Neural cell (in vitro differentiated cells): ENCODE measurements at regions not wholly inside any gene's neighbourhood (a gene's known extent, or its start where the extent isn't known, plus 50 kb on each side); places are given as distances from the start of the nearest gene placed in this dataset.

Source experiments
- H2AFZ ChIP-seq: fragments of 200-600, 300-800 bp; sonication (generic), shearing (Covaris generic); 2 replicates; pipeline ENCODE4 v1.6.0; 2014; ENCODE audit warnings: low read depth, mild to moderate bottlenecking, antibody characterized with exemption, low read length, moderate library complexity
- H3F3A ChIP-seq: fragments of 200-600 bp; shearing (Covaris generic); 2 replicates; pipeline ENCODE4 v1.6.1; 2016; ENCODE audit warnings: mild to moderate bottlenecking, moderate library complexity, mixed read lengths, antibody characterized with exemption, low read length; ENCODE audit not compliant: insufficient read depth, poor library complexity, severe bottlenecking
- H3K27ac ChIP-seq: fragments of 200-600, 300-800 bp; sonication (generic), shearing (Covaris generic); 2 replicates; pipeline ENCODE4 v1.5.1; 2014; ENCODE audit warnings: mild to moderate bottlenecking, low read length, moderate library complexity
- H3K27me3 ChIP-seq: fragments of 300-800, 200-600 bp; sonication (generic), shearing (Covaris generic); 2 replicates; pipeline ENCODE4 v1.6.0; 2014; ENCODE audit warnings: mild to moderate bottlenecking, low read depth, low read length, moderate library complexity; ENCODE audit not compliant: insufficient read depth
- H3K36me3 ChIP-seq: fragments of 300-800, 200-600 bp; sonication (generic), shearing (Covaris generic); 2 replicates; pipeline ENCODE4 v1.5.1; 2014; ENCODE audit warnings: mild to moderate bottlenecking, antibody characterized with exemption, low read length, moderate library complexity; ENCODE audit not compliant: insufficient read depth
- H3K4me2 ChIP-seq: fragments of 300-800, 200-600 bp; sonication (generic), shearing (Covaris generic); 2 replicates; pipeline ENCODE4 v1.6.0; 2014; ENCODE audit warnings: mild to moderate bottlenecking, low read length
- H3K4me3 ChIP-seq: fragments of 300-800, 200-600 bp; sonication (generic), shearing (Covaris generic); 2 replicates; pipeline ENCODE4 v1.5.1; 2014; ENCODE audit warnings: mild to moderate bottlenecking, low read length, moderate library complexity
- H3K79me2 ChIP-seq: fragments of 200-600 bp; shearing (Covaris generic); replicated peaks from 2 replicates; pipeline ENCODE4 v1.6.0; 2014; ENCODE audit warnings: mild to moderate bottlenecking, low read length, moderate library complexity; ENCODE audit not compliant: insufficient read depth
- H3K9ac ChIP-seq: fragments of 300-800, 200-600 bp; sonication (generic), shearing (Covaris generic); 2 replicates; pipeline ENCODE4 v1.6.1; 2016; ENCODE audit warnings: mild to moderate bottlenecking, low read length, mixed read lengths
- H3K9me2 ChIP-seq: fragments of 200-600 bp; shearing (Covaris generic); 2 replicates; pipeline ENCODE4 v1.6.1; 2016; ENCODE audit warnings: mild to moderate bottlenecking, low read length, mixed read lengths; ENCODE audit not compliant: insufficient read depth
- H3K9me3 ChIP-seq: fragments of 200-600, 300-800 bp; sonication (generic), shearing (Covaris generic); 2 replicates; pipeline ENCODE4 v1.6.1; 2016; ENCODE audit warnings: mild to moderate bottlenecking, mixed run types, low read length, moderate library complexity, mixed read lengths
- H4K20me1 ChIP-seq: fragments of 200-600 bp; shearing (Covaris generic); 2 replicates; pipeline ENCODE4 v1.6.1; 2016; ENCODE audit warnings: mild to moderate bottlenecking, mixed run types; ENCODE audit not compliant: insufficient read depth
- EP300 ChIP-seq: fragments of 450-650 bp; conservative IDR thresholded peaks from 2 replicates; pipeline ENCODE4 v1.6.1; 2014; ENCODE audit warnings: antibody characterized with exemption, mild to moderate bottlenecking, moderate library complexity; ENCODE audit not compliant: poor library complexity, severe bottlenecking
- EZH2 ChIP-seq: fragments of 200-600, 300-800 bp; shearing (Covaris generic), sonication (generic); IDR thresholded peaks from 2 replicates; pipeline ENCODE4 v1.6.1; 2014; ENCODE audit warnings: antibody characterized with exemption, low read length, borderline replicate concordance, mild to moderate bottlenecking; ENCODE audit not compliant: insufficient read depth, poor library complexity, severe bottlenecking
- MXI1 ChIP-seq: fragments of 450-650 bp; conservative IDR thresholded peaks from 2 replicates; pipeline ENCODE4 v1.6.1; 2014; ENCODE audit warnings: antibody characterized with exemption, mild to moderate bottlenecking; ENCODE audit not compliant: poor library complexity, severe bottlenecking
- POLR2AphosphoS5 ChIP-seq: IDR thresholded peaks from 2 replicates; pipeline ENCODE4 v1.6.1; 2012
- RAD21 ChIP-seq: fragments of 450-650 bp; conservative IDR thresholded peaks from 2 replicates; pipeline ENCODE4 v1.6.1; 2014; ENCODE audit warnings: antibody characterized with exemption, mild to moderate bottlenecking, moderate library complexity
- SMC3 ChIP-seq: fragments of 450-650 bp; conservative IDR thresholded peaks from 2 replicates; pipeline ENCODE4 v1.6.1; 2014; ENCODE audit warnings: antibody characterized with exemption, mild to moderate bottlenecking, moderate library complexity; ENCODE audit not compliant: poor library complexity
- TAF1 ChIP-seq: IDR thresholded peaks from 2 replicates; pipeline ENCODE4 v1.6.1; 2012; ENCODE audit warnings: low read depth
- TF ChIP-seq, protein P1 (sequence below): IDR thresholded peaks from 2 replicates; pipeline ENCODE4 v1.6.1; 2012; ENCODE audit warnings: borderline replicate concordance
- TF ChIP-seq, protein P2 (sequence below): fragments of 450-650 bp; IDR thresholded peaks from 2 replicates; pipeline ENCODE4 v1.5.1; 2014; ENCODE audit warnings: antibody characterized with exemption, mild to moderate bottlenecking, moderate library complexity; ENCODE audit not compliant: poor library complexity, severe bottlenecking

DNA sequence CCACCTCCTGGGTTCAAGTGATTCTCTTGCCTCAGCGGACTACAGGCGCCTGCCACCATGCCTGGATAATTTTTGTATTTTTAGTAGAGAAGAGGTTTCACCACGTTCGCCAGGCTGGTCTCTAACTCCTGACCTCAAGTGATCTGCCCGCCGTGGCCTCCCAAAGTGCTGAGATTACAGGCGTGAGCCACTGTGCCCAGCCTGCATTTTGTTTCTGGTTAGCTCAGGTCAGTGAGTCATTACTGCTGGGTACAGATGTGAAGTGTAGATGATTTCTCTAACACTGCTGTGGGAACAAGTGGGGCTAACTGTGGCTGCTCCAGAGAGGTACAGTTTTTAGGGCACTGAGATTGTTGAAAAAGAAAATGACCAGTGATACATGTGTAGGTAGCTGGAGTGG is 188.6 kb downstream of the PRL start:
- no peaks in the 10 kb centered on the region for H3K9me2 ChIP-seq
- no peaks in the 10 kb centered on the region for H3K27me3 ChIP-seq
- no peak overlapping the region for H3K4me3 ChIP-seq
- H3K4me2 ChIP-seq, result no peak overlapping the region
- H3K9ac ChIP-seq, result no peak overlapping the region
- no peaks in the 10 kb centered on the region for H3F3A ChIP-seq
- no peak for TF ChIP-seq SMC3
- TF ChIP-seq, protein P1, sequence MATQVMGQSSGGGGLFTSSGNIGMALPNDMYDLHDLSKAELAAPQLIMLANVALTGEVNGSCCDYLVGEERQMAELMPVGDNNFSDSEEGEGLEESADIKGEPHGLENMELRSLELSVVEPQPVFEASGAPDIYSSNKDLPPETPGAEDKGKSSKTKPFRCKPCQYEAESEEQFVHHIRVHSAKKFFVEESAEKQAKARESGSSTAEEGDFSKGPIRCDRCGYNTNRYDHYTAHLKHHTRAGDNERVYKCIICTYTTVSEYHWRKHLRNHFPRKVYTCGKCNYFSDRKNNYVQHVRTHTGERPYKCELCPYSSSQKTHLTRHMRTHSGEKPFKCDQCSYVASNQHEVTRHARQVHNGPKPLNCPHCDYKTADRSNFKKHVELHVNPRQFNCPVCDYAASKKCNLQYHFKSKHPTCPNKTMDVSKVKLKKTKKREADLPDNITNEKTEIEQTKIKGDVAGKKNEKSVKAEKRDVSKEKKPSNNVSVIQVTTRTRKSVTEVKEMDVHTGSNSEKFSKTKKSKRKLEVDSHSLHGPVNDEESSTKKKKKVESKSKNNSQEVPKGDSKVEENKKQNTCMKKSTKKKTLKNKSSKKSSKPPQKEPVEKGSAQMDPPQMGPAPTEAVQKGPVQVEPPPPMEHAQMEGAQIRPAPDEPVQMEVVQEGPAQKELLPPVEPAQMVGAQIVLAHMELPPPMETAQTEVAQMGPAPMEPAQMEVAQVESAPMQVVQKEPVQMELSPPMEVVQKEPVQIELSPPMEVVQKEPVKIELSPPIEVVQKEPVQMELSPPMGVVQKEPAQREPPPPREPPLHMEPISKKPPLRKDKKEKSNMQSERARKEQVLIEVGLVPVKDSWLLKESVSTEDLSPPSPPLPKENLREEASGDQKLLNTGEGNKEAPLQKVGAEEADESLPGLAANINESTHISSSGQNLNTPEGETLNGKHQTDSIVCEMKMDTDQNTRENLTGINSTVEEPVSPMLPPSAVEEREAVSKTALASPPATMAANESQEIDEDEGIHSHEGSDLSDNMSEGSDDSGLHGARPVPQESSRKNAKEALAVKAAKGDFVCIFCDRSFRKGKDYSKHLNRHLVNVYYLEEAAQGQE, result no peak
- TF ChIP-seq EP300, result no peak
- TF ChIP-seq POLR2AphosphoS5, result no peak
- no peak for TF ChIP-seq RAD21
- TF ChIP-seq EZH2, result no peak
- TF ChIP-seq, protein P2, sequence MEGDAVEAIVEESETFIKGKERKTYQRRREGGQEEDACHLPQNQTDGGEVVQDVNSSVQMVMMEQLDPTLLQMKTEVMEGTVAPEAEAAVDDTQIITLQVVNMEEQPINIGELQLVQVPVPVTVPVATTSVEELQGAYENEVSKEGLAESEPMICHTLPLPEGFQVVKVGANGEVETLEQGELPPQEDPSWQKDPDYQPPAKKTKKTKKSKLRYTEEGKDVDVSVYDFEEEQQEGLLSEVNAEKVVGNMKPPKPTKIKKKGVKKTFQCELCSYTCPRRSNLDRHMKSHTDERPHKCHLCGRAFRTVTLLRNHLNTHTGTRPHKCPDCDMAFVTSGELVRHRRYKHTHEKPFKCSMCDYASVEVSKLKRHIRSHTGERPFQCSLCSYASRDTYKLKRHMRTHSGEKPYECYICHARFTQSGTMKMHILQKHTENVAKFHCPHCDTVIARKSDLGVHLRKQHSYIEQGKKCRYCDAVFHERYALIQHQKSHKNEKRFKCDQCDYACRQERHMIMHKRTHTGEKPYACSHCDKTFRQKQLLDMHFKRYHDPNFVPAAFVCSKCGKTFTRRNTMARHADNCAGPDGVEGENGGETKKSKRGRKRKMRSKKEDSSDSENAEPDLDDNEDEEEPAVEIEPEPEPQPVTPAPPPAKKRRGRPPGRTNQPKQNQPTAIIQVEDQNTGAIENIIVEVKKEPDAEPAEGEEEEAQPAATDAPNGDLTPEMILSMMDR, result no peak
- H3K36me3 ChIP-seq, result no peaks in the 10 kb centered on the region
- H3K27ac ChIP-seq, result no peak overlapping the region
- no peaks in the 10 kb centered on the region for H3K9me3 ChIP-seq
- no peak overlapping the region for H2AFZ ChIP-seq
- H3K79me2 ChIP-seq, result no peaks in the 10 kb centered on the region
- H4K20me1 ChIP-seq, result no peaks in the 10 kb centered on the region

DNA sequence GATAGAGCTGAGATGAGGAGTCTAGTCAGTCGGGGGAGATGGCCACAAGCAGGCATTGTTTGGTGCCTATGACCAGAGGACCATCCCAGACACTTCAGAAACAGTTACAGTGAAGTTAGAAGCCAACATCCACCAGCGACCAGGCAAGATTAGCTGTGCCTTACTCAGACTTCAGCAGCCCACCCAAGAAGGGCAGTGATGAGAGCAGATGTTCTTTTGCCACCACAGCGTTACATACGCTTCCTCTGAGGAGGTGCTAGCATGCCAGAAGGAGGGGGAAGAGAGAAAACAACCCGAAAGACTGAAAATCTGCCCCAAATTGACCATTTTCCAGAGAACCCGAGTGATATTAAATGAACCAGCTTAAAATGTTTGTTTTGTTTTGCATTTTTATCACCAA is 186.8 kb downstream of the PRL start:
- no peak overlapping the region for H3K9ac ChIP-seq
- H3F3A ChIP-seq, result peaks cover 3% of the 10 kb centered on the region
- no peak overlapping the region for H3K27ac ChIP-seq
- no peak overlapping the region for H3K4me2 ChIP-seq
- H4K20me1 ChIP-seq, result no peaks in the 10 kb centered on the region
- no peak overlapping the region for H2AFZ ChIP-seq
- no peaks in the 10 kb centered on the region for H3K79me2 ChIP-seq
- no peaks in the 10 kb centered on the region for H3K9me3 ChIP-seq
- TF ChIP-seq POLR2AphosphoS5 (no peak), MXI1 (no peak), EP300 (no peak), RAD21 (no peak), SMC3 (no peak), EZH2 (no peak), TAF1 (no peak)
- TF ChIP-seq, protein P1, result no peak
- TF ChIP-seq, protein P2, result no peak
- H3K4me3 ChIP-seq, result no peak overlapping the region
- H3K27me3 ChIP-seq, result no peaks in the 10 kb centered on the region
- no peaks in the 10 kb centered on the region for H3K9me2 ChIP-seq
- no peaks in the 10 kb centered on the region for H3K36me3 ChIP-seq
